ENCODE measurements at regions not wholly inside any gene's neighbourhood (a gene's known extent, or its start where the extent isn't known, plus 50 kb on each side); places are given as distances from the start of the nearest gene placed in this dataset.

- TF ChIP-seq POLR2A (IDR thresholded peaks at IDR 0.05; ENCODE audit: low read length): no peak
- TF ChIP-seq GATA1 (IDR thresholded peaks at IDR 0.05; ENCODE audit: low read depth, low read length): no peak
Measured at GRCh38 chr9:105966834-105967233, 272.5 kb downstream of the TMEM38B start.
